HPDE6-E6E7 (cell line): ENCODE measurements at regions not wholly inside any gene's neighbourhood (a gene's known extent, or its start where the extent isn't known, plus 50 kb on each side); places are given as distances from the start of the nearest gene placed in this dataset.
A peak's percentile ranks its signal among the peaks of the same experiment; 100 is the strongest.

Source experiments
- DNase-seq: peaks from one replicate; pipeline ENCODE4 v3.0.0; 2011; ENCODE audit warnings: missing footprints; ENCODE audit errors: extremely low spot score

DNA sequence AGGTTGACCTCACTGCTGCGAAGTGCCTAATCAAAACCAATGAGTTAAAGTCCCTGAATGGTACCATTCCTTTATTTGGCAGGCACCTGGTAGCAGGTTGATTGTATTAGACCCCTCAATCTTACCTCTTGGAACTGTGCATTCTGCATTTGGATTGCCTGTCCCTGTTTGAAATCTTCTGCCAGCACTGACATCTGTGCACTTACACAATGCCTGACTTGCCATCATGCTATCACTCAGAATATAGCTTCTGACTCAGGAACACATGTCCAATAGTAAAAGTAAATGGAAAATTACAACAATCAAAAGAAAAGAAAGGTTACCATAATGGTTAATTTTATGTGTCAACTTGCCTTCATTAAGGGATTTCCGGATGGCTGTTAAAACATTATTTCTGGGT lies 366.0 kb upstream of the PDGFD start:
- DNase-seq: no peak

DNA sequence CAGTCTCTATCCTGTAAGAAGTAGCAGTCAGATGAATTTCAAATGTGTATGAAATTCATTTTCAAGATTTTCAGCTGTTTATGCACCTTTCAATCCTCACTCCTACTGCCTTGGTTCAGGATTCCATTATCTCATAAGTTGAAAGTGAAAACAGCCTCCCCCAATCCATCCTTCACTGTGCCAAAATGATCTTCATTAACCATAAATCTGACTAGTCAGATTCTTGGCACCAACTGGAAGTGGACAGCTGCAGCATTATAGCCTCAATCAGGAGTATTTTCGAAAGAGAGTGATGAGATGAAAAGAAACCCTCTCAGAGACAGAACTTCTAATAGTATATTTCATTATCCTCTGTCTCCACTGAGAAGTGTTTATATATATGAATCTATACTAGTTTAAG lies 365.3 kb upstream of the PDGFD start:
- DNase-seq: no peak

GRCh38 chr11:104526006-104526405 lies 362.1 kb upstream of the PDGFD start:
- DNase-seq: no peak

GRCh38 chr11:104525416-104525815 lies 361.5 kb upstream of the PDGFD start:
- no peak for DNase-seq

DNA sequence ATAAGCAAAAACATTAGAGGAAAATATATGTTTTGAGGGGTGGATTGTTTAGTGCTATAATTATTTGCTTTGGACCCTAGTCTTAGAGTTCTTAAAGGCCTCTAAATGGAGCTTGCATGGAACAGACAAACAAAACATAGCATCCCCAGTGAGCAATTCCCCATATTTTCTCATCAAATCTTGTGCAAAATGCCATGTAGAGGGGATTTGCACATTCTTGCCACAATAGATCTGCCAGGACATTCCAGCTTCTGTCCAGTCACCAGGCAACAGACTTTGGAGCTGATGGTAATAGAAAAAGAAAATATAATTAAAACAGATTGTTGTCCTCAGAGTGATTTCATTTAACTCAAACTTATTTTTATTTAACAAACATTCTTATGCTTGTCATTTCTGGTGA lies 360.3 kb upstream of the PDGFD start:
- DNase-seq: no peak

GRCh38 chr11:104523611-104524010 lies 359.7 kb upstream of the PDGFD start:
- DNase-seq: no peak

DNA sequence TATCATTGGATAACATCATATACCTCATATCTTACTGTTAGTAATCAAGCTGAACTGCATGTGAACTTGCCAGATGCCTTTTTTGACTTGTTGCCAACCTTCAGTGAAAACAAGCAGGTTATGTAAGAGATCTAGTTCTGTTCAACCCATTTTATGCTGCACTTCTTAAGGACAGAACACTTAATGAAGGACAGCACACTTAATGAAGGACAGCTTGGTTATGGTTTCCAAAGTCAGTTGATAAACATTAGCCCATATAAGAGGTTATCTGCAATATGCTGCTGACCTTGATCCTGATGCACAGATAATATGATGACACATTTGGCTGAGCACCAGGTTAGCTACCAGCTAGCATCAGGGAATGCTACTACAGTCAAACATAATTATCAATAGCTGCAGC lies 358.7 kb upstream of the PDGFD start:
- no peak for DNase-seq

DNA sequence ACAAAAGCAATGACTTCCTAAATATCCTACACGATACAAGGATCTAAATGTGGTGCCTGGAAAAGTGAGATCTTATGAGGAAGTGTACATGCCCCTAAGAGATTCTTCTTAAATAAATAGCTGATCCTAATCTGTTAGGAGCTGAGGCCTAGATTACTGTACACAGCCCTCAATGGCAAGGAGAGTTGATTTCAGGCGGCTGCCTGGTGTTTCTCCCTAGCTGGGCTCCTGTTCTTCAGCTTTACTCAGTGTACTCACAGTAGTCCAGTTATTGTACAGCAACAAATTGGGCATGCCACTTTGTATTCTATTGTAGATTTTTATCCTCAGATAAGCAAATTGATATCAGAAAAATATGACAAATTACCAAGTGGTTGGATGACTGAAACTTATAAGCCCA lies 358.2 kb upstream of the PDGFD start:
- no peak for DNase-seq

- DNase-seq: no peak
Measured at GRCh38 chr11:104510169-104510568, 346.2 kb upstream of the PDGFD start.

DNA sequence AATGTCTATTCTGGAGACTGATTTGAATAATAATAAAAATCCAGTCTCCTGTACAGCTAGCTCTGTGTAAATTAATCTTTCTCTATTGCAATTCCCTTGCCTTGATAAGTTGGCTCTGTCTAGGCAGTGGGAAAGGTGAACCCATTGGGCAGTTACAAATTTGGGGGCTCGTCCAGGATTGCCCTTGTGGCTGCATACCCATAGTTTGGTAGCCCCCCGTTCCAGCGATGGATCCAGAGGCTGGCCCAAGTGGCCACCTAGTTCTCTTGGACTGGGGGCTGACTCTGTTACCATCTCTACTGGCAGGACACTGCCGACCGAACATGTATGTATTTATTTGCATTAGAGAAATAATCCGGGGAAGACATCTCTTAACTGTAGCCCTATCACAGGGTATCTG lies 326.2 kb upstream of the PDGFD start:
- DNase-seq: no peak

DNA sequence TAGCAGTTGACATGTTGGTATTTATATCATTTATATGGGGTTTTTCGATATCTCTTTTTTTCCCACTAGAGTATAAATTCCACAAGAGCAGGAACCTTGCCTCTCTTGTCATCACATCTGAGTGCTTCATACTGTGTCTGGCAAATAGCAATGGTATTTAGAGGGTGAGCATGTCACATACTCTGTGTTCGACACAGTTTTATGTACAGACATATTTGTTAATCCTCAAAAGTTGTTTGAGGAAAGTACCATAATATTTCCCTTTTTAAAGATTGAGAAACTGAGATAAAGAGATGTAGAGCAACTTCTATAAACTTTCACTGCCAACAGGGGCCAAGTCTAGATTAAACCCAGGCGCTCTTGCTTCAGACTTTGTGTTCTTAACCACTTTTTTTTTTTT lies 324.6 kb upstream of the PDGFD start:
- no peak for DNase-seq

DNA sequence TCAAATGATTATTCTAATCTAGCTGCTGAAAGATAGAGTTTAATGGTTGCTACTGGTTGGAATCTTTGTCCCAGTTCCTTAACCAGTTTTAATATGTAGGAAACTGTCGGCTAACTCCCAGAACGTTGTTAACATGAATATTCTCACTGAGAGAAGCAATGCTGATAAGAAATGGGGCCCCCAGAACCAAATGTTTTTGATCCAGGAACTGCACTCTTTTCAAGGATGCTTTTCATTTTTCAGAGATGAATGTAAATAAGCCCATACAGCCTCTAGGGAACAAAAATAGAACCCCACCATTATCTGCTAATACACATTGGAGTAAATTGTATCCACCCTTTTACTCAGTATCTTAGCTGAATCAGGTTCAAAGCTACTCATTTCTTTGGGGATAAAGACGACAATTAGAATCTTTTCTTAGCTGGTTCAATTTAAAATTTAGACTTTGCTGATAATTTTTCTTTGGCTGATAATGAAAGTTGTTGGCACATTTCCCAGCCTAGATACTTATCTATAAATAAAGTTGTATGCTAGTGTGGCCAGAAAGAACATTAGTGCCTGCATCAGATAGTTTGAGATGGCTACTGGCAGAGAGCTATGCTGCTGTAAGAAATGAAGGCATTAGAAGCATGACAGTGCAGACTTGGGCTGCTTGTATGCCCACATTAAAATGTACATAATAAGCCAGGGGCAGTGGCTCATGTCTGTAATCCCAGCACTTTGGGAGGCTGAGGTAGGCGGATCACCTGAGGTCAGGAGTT lies 323.3 kb upstream of the PDGFD start:
- no peak for DNase-seq

DNA sequence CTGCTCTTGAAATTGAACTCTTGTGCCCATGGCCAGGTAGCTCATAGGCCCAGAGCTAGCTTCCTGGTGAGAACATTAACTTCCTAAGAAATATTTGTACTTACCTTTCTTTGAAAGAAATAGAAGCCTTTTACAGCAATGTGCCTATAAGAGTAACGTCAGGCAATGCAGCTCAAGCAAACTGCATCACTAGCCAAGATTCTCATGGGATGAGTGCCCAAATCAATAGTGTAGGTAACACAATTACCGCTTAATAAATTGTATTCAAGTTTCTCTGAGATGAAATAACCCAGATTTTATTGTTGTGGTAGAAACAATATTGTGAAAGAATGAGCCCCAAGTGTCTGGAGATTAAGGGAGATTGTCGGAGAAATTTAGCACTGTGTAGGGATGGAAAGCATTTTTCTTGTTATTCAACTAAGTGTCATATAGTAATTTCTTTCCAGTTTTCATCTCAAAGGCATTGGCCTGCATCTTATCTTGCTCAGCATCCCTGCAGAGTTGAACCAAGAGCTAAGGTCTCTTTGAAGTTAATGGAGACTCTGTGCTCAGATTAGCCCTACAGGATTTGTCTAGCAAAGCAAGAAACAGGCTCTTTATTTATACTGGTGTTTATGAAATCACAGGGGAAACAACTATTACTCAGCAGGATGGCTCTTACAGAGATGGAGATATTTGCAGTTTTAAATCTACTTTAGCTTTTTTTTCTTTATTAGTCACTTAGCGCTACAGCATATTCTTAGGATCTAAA lies 321.0 kb upstream of the PDGFD start:
- DNase-seq: no peak

DNA sequence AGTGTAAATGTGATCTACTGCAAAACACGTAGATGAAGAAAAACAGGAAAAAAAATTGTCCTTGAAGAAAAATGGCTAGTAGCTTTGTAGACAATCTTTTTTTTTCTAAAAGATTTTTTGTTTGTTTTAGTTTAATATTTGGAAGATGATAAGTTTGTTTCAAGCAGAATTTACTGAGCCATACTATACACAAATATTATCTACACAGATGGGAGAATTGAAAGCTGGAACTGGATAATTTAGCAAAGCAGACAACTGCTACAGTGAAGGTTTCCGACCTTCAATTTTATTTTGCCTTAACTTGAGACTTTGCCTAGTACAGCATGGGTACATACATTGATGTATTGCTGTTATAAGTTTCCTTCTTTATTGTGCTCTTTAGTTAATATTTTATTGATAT lies 313.0 kb upstream of the PDGFD start:
- no peak for DNase-seq

GRCh38 chr11:104476454-104476853 lies 312.5 kb upstream of the PDGFD start:
- DNase-seq: no peak

DNA sequence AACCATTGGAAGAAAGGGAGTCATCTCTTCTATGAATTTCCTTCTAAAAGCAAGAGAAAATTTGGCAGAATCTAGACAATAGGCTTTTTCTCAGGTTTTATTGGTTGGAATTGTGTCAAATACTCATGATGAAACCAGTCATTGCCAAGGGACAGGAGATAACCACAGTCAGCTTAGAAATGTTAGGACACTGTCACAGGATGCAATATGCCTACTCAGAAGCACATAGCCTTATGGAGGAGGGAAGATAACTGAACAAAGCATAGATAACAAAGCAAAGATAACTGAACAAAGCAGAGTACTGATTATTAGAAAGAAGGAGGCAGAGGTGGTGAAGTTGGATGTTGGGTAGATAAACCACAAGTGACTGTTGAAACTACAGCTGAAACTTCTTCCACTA lies 303.5 kb upstream of the PDGFD start:
- no peak for DNase-seq

GRCh38 chr11:104465321-104465720 lies 301.4 kb upstream of the PDGFD start:
- DNase-seq: no peak

GRCh38 chr11:104464691-104465090 lies 300.7 kb upstream of the PDGFD start:
- no peak for DNase-seq

DNA sequence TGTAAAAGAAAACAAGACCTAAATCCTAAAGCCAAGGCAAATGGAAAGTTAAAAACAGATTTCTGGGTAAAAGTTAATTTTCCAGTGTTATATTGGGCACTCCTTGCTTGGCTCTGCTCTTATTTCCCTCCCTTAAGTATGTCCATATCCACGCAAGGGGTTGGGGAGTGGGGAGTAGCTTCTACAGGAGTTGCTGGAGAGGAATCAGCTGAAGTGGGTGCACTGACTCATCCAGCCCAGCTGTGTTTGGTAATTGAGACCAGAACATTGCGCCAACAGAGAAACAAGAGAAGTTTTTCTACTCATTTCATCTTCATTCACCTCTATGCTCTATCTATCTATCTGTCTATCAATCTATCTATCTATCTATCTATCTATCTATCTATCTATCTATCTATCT lies 298.4 kb upstream of the PDGFD start:
- no peak for DNase-seq

DNA sequence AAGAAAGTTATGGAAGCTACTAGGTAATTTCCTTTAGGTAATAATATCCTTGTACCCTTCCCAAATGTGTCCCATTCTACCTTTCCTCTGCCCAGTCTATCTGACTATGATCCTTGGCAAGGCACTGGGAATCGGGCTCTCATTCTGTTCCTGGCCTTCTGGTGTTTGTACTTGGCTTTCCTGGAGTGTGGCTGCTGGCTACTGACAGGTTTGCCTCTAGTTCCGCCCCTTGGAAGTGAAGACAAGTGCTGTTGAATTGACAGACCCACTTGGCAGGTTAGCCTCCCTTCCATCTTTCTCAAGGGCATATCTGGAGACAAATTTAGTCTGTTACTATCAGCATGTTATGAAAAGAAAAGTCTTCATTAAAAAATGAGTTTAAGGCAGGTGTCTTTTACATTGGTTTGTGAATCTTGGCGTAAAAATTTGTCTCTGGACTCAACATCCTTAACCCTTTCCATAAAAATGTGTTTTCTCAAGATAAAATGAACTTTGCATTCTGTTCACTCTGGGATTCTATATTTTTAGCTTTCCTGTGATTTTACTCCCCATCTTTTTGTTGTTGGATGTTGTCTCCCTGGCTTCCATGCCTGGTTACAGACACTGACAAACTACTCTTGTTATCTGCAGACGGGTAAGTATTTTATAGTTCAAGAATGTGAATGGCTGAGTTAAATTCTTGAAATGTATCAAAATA lies 287.4 kb upstream of the PDGFD start:
- DNase-seq: no peak

DNA sequence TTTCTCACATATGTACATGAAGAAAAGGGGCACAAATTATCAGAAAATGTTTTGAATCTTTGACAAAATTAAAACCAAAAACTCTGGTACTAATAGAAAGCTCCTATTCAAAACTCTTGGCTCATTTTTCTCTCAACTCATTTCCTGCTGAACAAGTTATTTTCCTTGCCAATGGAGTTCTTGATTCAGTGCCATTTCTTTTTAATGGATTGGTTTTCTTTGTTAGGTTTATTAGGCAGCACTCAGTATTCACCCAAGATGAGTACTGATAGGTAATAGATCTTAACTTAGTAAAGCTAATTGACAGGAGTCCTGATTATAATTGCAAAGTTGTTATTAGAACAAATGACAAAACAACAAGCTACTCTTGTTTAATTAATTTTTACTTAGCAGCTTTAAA lies 279.4 kb upstream of the PDGFD start:
- no peak for DNase-seq

DNA sequence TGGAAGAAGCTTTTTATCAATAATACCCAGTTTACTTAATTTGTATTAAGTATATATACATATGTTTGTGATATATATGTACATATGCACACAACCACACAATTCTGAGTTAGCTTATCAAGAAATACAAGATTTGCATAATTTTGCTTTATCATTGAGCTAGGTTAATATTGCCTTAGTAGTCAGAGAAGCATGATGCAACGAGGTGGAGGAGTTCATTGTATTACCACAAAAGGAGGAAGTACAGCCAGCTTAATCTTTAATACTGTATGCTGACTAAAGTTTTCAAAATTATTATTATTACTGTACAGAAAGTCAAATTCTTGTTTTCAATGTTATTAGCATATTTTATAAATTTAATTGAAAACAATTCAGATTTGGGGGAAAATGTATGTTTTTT lies 278.4 kb upstream of the PDGFD start:
- peak; percentile 54 for DNase-seq

DNA sequence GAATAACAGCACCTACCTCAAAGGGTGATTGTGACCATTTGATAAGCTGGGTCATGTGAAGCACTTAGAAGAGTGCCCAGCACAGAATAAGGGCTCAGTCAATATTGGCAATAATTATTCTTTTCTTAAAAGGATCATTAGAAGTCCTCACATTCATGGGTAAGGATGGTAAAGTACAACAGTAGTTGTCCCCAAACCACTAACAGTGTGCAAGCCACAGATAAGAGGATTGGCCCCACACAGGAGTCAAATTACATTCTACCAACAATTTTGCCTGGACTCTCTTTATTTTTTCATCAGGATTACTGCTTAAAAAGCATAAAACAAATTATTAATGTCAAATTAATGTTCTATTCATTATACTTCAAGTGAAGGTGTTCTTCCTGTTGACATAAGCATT lies 271.5 kb upstream of the PDGFD start:
- no peak for DNase-seq
